Fibroblast of lung (primary cell): ENCODE measurements at regions not wholly inside any gene's neighbourhood (a gene's known extent, or its start where the extent isn't known, plus 50 kb on each side); places are given as distances from the start of the nearest gene placed in this dataset.

Experiments used
- CTCF ChIP-seq, 2 donors: IDR thresholded peaks in 1 of 2; conservative IDR thresholded peaks in 1 of 2; 1 replicate in 1 of 2; 2 replicates in 1 of 2; pipeline ENCODE4 v1.5.1; 2011 to 2012; ENCODE audit warnings: low read length in 2 of 2, control low read depth in 1 of 2, inconsistent platforms in 1 of 2, low read depth in 1 of 2, mild to moderate bottlenecking in 1 of 2
- EZH2 ChIP-seq: IDR thresholded peaks from 2 replicates; pipeline ENCODE4 v1.5.1; 2012; ENCODE audit warnings: low read length, control low read depth, mild to moderate bottlenecking; ENCODE audit errors: missing control alignments

- TF ChIP-seq CTCF (conservative IDR thresholded peaks at IDR 0.05 in 1 of 2, IDR thresholded peaks at IDR 0.05 in 1 of 2; ENCODE audit: low read depth in 1 of 2, low read length in 2 of 2), result no peak
- TF ChIP-seq EZH2, result no peak
Measured at GRCh38 chr10:123269017-123269552, 114.9 kb downstream of the BUB3 start.
